ENCODE measurements at regions not wholly inside any gene's neighbourhood (a gene's known extent, or its start where the extent isn't known, plus 50 kb on each side); places are given as distances from the start of the nearest gene placed in this dataset.
A peak's percentile ranks its signal among the peaks of the same experiment; 100 is the strongest.

DNA sequence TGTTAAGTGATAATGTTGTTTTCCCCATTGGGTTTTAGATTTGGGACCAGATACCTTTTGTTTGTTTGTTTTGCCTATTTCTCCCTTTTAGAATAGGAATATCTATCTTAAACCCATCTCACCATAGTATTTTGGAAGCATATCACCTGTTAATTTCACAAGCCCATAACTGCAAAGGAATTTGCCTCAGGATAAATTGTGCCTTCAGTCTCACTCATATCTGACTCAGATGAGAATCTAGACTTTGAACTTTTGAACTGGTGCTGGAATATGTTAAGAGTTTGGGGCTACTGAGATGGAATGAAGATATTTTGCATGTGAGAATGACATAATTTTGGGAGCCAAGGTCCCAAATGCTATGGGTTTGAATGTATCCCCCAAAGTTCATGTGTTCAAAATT lies 607.4 kb downstream of the HACE1 start:
- no peak for DNase-seq (ENCODE audit: low spot score in 2 of 2)
- no peak for FAIRE-seq

DNA sequence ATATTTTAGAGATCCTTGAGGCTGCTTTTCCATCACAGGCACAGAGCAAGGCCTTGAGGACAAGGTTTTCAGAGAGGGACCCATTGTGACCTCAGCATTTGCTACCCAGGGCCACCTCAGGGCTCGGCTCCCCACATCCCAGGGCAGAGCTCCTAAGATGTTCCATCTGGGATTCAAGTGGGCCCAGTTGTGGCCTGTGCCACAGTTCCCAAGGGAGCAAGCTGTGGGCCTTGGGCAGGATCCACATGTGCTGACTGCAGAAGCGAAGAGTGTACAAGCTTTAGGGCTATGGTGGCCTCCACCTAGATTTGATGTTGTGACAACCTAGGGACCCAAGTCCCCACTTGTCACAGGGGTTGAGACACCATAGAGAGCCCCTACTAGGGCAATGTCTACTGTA lies 608.1 kb downstream of the HACE1 start:
- DNase-seq (ENCODE audit: low spot score in 2 of 2) (no peak), FAIRE-seq (no peak)

DNA sequence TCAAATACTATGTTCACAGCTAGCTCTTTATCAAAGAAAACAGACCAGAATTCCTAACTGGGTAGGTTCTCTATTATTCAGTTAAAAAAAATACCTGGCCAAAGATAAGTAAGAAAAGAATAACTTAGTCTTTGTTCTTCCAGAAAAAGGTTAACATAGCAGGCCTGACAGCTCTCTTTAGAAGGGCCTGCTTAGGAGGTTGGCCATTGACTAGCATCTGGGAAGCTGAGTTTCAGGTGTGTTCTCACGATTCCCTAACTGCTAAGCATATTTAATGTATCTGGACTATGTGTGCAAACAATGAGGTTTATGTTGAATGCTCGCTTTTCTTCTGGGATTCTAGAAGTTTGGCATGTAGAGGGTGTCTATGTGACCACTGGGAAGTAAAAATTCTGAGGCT lies 618.9 kb downstream of the HACE1 start:
- FAIRE-seq (no peak), DNase-seq (ENCODE audit: low spot score in 2 of 2) (no peak)

DNA sequence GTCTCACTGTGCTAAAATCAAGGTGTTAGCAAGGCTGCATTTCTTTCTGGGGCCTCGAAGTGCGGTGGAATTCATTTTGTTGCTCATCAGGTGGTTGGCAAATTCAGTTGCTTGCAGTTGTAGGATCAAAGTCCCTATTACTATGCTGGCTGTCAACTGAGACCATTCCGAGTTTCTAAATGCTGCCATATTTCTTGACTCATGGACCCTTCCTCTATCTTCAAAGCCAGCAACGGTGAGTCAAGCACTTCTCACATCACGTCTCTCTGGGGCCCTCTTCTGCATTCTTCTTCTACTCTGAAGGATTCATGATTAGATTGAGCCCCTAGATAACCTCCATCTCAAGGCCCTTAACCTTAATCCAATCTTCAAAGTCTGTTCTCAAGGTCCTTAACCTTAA lies 619.7 kb downstream of the HACE1 start:
- FAIRE-seq (no peak), DNase-seq (ENCODE audit: low spot score in 2 of 2) (no peak)

DNA sequence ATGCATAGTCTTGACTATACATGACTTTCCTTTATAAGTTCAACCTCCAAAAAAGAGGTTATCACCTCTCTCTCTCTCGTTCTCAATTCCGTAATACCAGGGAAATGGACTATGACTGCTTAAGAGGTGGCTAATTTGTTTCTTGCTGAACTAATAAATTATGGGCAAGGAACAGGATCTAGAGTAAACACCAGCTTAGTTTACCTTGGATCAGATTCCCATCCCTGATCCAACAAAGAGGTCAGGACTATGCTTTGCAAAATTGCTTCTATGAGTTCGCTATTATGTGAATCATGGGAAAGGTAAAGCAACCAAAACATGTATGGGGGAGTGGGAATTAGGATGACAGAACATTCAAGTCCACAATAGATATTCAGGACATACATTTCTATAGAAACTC lies 630.7 kb downstream of the HACE1 start:
- no peak for FAIRE-seq
- DNase-seq (ENCODE audit: low spot score in 2 of 2): no peak

DNA sequence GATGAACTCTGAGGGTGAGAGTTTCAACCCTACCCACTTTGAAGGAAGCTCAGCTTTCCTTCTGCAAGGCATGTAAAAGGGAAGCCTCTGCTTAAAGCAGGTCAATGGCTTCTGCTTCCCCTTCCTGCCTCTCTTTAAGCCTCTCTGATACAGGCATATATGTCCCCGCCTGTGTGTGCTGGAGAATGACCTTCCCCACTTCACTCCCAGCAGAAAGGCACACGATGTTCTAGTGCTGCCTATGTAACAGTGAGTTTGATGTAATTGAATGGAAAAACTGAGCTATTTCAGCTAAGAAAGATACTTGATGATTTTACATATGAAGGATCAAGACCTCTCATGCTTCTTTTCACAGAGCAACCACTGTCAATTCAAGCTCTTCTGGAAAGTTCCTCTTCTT lies 632.2 kb downstream of the HACE1 start:
- DNase-seq (ENCODE audit: low spot score in 2 of 2): no peak
- no peak for FAIRE-seq

DNA sequence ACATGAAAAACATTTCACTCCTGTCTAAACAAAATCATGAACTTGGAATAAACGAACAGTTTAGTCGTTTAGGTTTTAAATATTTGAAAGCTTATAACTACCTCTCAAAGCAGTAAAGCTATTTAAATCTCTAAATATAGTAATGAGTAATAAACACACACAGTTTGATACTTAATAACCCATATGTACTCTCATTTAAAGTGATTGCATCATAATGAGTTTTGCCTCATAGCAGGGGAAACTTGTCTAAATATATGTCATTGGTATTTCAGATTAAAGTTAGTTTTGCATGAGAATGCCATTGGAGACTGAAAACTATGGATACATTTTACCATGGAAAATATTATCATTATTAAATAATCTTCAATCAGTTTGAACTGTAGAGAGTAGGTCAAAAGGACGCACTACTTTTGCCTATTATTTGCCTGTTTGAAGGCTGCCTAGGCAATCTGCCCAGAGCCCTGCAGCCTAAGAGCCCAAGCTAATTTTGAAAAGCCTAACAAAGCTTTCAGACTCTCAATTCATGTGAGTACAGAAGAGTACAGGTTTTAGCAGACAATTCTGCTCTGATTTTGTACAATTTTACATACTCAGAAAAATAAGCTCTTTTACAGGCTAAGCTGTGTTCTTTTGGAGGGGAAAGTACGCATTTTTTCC lies 632.8 kb downstream of the HACE1 start:
- FAIRE-seq: no peak
- DNase-seq (ENCODE audit: low spot score in 2 of 2): no peak

DNA sequence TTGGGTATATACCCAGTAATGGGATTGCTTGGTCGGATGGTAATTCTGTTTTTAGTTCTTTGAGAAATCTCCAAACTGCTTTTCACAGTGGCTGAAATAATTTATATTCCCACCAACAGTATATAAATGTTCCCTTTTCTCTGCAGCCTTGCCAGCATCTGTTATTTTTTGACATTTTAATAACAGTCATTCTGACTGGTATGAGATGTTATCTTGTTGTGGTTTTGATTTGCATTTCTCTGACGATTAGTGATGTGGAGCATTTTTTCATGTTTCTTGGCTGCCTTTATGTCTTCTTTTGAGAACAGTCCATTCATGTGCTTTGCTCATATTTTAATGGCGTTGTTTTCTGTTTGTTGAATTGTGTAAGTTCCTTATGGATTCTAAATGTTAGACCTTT lies 641.6 kb downstream of the HACE1 start:
- no peak for DNase-seq (ENCODE audit: low spot score in 2 of 2)
- no peak for FAIRE-seq

DNA sequence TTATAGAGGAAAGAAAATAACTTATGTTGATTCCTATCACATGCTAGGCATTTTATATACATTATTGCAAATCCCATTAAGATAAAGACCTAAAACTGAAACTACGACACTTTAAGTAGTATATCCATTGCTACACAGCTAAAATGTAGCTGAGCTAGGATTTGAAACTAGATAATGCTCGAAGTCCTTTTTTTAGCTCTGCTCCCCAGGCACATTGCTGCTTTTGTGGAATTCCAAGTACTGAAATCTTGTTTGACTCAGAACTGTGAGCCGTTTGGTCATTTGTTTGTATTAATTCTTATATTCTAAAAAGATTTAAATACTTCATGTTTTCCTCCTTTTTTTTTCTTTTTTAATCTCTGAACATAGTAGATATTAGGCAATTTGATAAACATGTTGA lies 644.8 kb downstream of the HACE1 start:
- DNase-seq (ENCODE audit: low spot score in 2 of 2) (no peak), FAIRE-seq (no peak)

DNA sequence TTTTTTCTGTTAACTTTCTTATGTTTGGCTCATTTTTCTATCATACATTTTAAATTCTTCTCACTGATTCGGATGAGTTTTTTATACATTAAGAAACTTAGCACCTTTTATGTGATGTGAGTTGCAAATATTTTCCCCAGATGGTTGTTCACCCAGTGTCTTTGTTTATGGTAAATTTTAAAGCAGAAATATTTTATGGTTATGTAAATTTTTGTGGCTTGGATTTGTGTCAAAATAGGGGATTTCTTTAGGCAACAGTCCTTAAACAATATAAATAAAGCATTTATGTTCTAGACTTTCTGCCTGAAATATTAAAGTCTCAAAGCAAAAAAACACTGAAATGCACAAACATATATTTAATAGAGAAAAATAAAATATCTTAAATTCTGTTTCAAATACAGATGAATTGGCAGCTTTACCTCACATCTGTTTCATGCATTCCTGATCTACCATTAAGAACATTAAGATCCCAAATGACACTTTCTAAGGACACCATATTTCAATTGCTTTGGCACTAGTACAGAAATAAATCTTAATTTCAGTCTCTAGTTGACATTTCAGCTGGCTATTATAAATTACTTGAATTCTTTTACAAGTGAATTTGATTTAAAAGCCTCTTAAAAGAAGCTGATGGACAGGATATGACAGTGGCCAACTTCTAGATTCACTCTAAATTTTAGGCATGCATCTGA lies 646.6 kb downstream of the HACE1 start:
- DNase-seq (ENCODE audit: low spot score in 2 of 2) (no peak), FAIRE-seq (no peak)

DNA sequence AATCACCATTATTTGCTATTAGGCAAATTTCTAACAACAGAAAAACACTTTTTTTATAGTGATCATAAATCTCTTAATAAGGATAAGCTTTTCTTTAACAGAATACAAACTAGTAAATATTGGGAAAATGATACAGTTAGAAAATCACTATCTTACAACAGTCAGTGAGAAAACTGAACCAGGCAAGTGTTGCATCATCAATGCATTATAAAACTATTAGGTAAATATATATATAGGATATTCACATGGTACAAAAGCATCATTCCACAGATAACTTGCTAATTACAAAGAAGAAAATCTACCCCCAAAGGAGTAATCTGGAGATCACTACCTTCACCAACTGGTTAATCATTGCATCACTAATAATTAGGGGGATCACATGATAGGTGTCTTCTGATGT lies 652.1 kb downstream of the HACE1 start:
- DNase-seq (ENCODE audit: low spot score in 2 of 2) (no peak), FAIRE-seq (no peak)

DNA sequence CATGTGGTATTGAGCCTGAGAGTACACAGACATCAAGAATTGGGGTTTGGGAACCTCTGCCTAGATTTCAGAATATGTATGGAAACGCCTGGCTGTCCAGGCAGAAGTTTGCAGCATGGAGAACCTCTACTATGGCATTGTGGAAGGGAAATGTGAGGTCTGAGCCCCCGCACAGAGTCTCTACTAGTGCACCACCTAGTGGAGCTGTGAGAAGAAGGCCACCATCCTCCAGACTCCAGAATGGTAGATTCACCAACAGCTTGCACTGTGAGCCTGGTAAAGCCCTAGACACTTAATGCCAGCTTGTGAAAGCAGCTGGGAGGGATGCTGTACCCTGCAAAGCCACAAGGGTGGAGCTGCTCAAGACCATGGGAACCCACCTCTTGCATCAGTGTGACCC lies 658.2 kb downstream of the HACE1 start:
- DNase-seq (ENCODE audit: low spot score in 2 of 2) (no peak), FAIRE-seq (no peak)

DNA sequence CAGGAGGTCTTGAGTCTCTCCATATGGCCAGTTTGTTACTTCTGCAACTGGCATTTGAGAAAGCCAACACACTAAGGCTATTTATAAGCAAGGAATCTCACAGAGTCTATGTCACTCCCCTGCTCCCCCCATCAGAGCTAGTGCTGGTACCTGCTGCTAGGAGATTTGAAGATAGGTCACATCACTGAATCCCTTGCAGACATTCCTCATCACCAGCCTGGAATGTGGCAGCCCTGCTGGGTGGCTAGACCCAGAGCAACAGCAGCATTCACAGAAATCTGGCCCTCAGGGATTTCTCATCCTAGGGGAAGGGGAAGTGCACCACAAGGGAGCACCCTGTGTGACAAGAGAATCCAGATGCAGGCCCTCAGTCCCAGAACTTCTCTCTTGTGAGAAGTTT lies 672.1 kb downstream of the HACE1 start:
- no peak for FAIRE-seq
- no peak for DNase-seq (ENCODE audit: low spot score in 2 of 2)

DNA sequence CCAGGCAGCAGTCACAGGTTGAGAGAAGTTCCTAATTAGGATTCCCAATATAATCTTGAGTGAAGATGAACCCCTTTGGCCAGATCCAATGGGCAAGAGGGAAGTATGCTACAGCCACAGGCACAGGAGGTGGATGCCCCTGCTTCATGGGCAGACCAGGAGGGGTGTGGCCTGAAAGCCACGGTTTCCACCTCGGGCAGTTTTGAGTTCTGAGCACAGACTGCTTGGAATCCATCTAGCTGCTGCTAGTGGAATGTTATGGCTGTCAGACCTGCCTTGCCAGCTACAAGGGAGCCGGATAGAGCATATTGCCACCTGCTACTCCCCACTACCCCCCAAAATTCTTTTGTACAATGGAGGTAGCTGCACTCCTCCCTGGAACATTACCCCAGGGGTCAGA lies 672.9 kb downstream of the HACE1 start:
- DNase-seq (ENCODE audit: low spot score in 2 of 2) (no peak), FAIRE-seq (no peak)

DNA sequence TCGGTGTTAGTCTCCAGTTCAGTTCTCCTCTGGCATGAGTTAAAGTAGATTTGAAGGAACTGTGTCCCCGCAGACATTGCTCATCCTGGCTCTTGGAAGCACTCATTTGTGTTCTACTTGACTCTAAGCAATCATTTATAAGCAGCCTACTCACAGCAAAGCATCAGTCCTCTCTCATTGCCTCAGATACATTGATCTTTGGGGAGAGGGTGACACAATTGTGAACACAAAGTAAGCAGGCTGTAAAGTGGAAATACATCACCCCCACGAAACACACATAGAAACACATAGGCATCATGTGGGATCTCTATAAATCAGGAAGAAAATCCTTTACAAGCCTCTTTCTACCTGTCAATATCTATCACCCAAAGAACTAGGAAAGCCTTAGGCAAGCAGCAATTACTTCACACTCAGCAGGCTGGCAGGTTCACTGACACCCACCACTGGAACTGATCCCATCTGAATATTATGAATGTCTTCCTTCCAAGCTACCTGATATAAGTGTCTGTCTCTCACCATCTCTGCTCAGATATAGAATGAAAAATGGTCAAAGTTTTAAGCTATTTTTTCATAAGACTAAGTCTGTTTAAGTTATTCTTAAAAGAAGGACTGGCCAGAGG lies 675.8 kb downstream of the HACE1 start:
- DNase-seq (ENCODE audit: low spot score in 2 of 2): no peak
- no peak for FAIRE-seq

DNA sequence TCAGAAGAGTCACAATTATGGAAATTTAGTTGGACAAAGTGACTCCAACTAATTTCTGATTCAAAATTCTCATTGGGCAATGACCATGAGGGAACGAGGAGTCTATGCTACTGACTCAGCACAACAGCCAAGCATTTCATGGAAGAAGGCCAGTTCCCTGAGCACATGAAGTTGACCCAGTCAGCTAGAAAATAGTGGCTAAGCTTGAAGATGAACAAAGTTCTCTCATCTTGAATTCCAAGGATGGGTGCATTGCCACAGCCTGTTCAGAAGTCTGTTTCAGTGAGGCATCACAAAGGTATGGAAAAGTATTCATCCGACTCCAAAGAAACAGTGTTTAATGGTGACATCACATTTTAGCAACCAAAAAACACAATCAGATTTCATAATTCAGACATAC lies 676.9 kb downstream of the HACE1 start:
- peak in 1 of 2 donors; percentile 1 for DNase-seq (ENCODE audit: low spot score in 2 of 2)
- FAIRE-seq: no peak

DNA sequence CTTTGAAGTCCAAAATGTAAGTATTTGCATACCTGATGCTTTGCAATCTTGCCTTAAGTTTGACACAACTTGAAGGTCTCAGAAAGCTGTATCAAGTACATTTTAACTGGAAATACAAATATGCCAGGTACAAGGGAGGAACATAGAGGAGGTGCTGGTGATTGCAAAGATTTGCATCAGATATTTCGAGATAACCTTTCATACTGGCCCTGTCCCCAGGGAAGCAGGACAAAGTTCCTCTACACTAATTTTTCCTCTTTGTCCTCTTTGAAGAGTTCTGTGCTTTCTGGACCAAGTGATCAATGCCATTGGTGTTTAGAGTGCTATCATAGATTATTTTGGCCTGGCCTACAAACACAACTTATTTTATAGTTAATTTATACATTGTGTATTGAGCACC lies 686.1 kb downstream of the HACE1 start:
- no peak for DNase-seq (ENCODE audit: low spot score in 2 of 2)
- FAIRE-seq: no peak

DNA sequence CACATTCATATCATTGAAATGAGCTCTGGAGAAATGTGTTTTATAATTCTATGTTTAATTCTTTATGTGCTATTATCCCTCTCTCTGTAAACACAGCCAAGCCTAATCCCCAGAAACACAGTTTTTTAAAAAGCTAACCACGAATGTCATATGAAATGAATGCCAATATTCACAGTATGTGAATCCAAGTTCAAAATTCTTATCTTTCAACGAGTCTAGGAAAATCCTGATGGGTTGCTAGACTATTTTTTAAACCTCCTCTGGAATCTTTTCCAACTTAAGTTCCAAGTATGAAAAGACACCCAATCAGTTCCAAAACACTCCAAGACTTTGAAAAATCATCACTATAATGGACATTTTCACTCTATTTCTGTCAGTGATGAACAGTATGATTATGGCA lies 689.3 kb downstream of the HACE1 start:
- FAIRE-seq (no peak), DNase-seq (ENCODE audit: low spot score in 2 of 2) (no peak)

DNA sequence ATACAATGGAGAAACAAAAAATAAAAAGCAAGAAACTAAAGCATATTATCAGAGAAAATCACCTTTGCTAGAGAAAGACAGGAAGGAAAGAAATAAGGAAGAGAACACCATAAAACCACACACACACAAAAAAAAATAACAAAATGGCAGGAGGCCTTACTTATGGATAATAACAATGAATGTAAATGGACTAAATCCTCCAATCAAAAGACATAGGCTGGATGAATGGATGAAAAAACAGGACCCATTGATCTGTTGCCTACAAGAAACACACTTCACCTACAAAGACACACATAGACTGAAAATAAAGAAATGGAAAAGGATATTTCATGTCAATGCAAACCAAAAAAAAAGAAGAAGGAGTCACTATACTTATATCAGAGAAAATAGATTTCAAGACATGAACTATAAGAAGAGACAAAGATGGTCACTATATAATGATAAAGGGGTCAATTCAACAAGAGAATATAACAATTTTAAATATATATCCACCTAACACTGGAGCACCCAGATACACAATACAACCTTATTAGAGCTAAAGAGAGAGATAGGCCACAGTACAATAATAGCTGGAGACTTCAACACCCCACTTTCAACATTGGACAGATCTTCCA lies 693.6 kb downstream of the HACE1 start:
- DNase-seq (ENCODE audit: low spot score in 2 of 2) (no peak), FAIRE-seq (no peak)

DNA sequence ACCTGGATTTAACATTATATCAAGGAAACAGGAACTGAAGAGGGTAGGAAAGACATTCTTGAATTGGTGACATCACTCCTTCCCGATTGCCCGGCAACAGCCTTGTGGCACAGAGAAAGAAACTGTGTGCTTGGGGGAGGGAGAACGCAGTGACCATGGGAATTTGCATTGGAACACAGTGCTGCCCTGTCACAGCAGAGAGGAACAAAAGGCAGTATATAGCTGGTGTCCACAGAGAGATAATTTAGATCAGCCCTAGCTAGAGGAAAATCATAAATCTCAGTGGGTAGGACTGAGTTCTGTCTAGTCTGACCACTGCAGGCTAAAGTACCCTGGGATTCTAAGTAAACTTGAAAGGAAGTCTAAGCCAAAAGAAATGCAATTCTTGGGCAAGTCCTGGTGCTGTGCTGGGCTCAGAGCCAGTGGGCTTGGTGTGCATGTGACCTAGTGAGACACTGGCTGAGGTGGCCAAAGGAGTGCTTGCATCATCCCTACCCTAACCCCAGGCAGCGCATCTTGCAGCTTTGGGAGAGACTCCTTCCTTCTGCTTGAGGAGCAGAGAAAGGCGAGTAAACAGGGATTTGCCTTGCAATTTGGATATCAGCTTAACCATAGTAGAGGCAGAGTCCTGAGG lies 697.6 kb downstream of the HACE1 start:
- FAIRE-seq: no peak
- DNase-seq (ENCODE audit: low spot score in 2 of 2): no peak

DNA sequence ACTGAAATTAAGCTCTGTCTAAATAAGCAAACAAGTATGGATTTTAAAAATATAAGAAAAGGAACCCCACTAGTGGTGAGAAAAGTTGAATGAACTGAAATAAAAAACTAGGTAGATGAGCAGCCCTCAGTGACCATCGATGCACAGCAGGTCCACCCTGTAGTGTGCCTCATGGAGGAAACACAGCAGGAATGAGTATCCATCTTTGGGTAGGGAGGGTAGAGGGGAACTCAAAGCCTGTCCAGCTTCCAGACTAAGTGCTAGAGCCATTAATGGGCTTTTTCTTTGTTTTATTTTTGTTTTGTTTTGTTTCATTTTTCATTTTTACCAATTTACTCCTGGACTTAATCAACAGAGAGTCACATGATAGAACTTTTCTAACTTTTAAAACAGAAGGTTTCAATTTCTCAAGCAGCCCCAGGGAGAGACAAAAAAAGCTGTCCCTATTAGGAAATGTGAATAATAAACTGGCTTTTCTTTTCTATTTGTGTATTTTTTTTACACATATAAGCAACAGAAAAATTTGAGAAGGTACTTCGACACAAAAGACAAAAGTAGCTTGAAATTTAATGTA lies 700.6 kb downstream of the HACE1 start:
- FAIRE-seq (no peak), DNase-seq (ENCODE audit: low spot score in 2 of 2) (no peak)

Data from frontal cortex (tissue), 3 donors.